Naive B cell (primary cell): ENCODE measurements at regions not wholly inside any gene's neighbourhood (a gene's known extent, or its start where the extent isn't known, plus 50 kb on each side); places are given as distances from the start of the nearest gene placed in this dataset.
A peak's percentile ranks its signal among the peaks of the same experiment; 100 is the strongest.
"Not testable (repeated sequence)": the region's sequence is repeated elsewhere in the genome, so short reads cannot be mapped to it uniquely, and the experiment has no call there.

Experiments
- ATAC-seq, 2 donors: fragments of 150-1000 bp; cut with Tn5 transposase; 2 replicates each; pipeline ENCODE4 v1.10.0; 2021; ENCODE audit warnings: low read depth in 2 of 2, mild to moderate bottlenecking in 2 of 2, moderate library complexity in 2 of 2
- DNase-seq: peaks from one replicate; pipeline ENCODE4 v3.0.0; 2022
- H3K27ac Mint-ChIP-seq, 6 donors: one replicate each; pipeline ENCODE4 v1.8.0; 2020 to 2022; ENCODE audit warnings: mild to moderate bottlenecking in 6 of 6, mixed read lengths in 6 of 6, moderate library complexity in 5 of 6, inconsistent platforms in 2 of 6
- H3K27me3 Mint-ChIP-seq, 3 donors: one replicate each; pipeline ENCODE4 v1.8.0; 2021 to 2022; ENCODE audit warnings: mixed read lengths in 3 of 3, mild to moderate bottlenecking in 1 of 3
- H3K36me3 Mint-ChIP-seq, 2 donors: one replicate each; pipeline ENCODE4 v1.8.0; 2020 to 2022; ENCODE audit warnings: mixed read lengths in 2 of 2, inconsistent platforms in 1 of 2, mild to moderate bottlenecking in 1 of 2
- H3K4me1 Mint-ChIP-seq, 3 donors: one replicate each; pipeline ENCODE4 v1.8.0; 2020 to 2022; ENCODE audit warnings: mixed read lengths in 3 of 3, inconsistent platforms in 1 of 3, mild to moderate bottlenecking in 1 of 3, moderate library complexity in 1 of 3
- H3K4me3 Mint-ChIP-seq, 8 donors: one replicate each; pipeline ENCODE4 v1.8.0; 2020 to 2022; ENCODE audit warnings: mild to moderate bottlenecking in 8 of 8, mixed read lengths in 8 of 8, moderate library complexity in 8 of 8, inconsistent platforms in 2 of 8
- H3K9me3 Mint-ChIP-seq, 7 donors: one replicate each; pipeline ENCODE4 v1.8.0; 2020 to 2022; ENCODE audit warnings: mixed read lengths in 7 of 7, mild to moderate bottlenecking in 5 of 7, inconsistent platforms in 2 of 7, moderate library complexity in 1 of 7

- DNase-seq = no peak
- Mint-ChIP-seq H3K4me1 (no peaks in the 10 kb centered on the region), H3K27me3 (no peaks in the 10 kb centered on the region), H3K4me3 (no peak overlapping the region), H3K27ac (no peak overlapping the region), H3K36me3 (no peaks in the 10 kb centered on the region), H3K9me3 (peaks cover 0 to 4% (median 2%) of the 10 kb centered on the region in 7 donors)
- ATAC-seq = no peak
These were observed 140.4 kb downstream of the TUSC1 start for GRCh38 chr9:25537808-25538207.

- Mint-ChIP-seq H3K27me3 (no peaks in the 10 kb centered on the region), H3K4me3 (no peak overlapping the region), H3K9me3 (peaks cover 0 to 9% (median 2%) of the 10 kb centered on the region in 7 donors), H3K4me1 (no peaks in the 10 kb centered on the region), H3K27ac (no peak overlapping the region), H3K36me3 (no peaks in the 10 kb centered on the region)
- no peak for ATAC-seq
- DNase-seq = no peak
These were observed 159.0 kb downstream of the TUSC1 start for GRCh38 chr9:25519286-25519685.

GRCh38 chr9:25517701-25518100 is 160.5 kb downstream of the TUSC1 start:
- no peak overlapping the region for H3K27ac Mint-ChIP-seq
- DNase-seq = no peak
- no peak overlapping the region for H3K4me3 Mint-ChIP-seq
- H3K9me3 Mint-ChIP-seq = peaks cover 0 to 13% (median 4%) of the 10 kb centered on the region in 7 donors
- H3K36me3 Mint-ChIP-seq = no peaks in the 10 kb centered on the region
- no peaks in the 10 kb centered on the region for H3K27me3 Mint-ChIP-seq
- ATAC-seq = no peak
- H3K4me1 Mint-ChIP-seq = no peaks in the 10 kb centered on the region

GRCh38 chr9:25513509-25514033 is 164.7 kb downstream of the TUSC1 start:
- Mint-ChIP-seq H3K27ac (no peak overlapping the region), H3K4me1 (no peaks in the 10 kb centered on the region), H3K36me3 (no peaks in the 10 kb centered on the region), H3K27me3 (no peaks in the 10 kb centered on the region), H3K9me3 (peaks cover 0 to 13% (median 4%) of the 10 kb centered on the region in 7 donors), H3K4me3 (no peak overlapping the region)
- DNase-seq (no peak), ATAC-seq (no peak)

GRCh38 chr9:25505644-25506043 is 172.6 kb downstream of the TUSC1 start:
- no peak for DNase-seq
- Mint-ChIP-seq H3K4me1 (no peaks in the 10 kb centered on the region), H3K36me3 (no peaks in the 10 kb centered on the region), H3K27me3 (no peaks in the 10 kb centered on the region), H3K27ac (no peak overlapping the region), H3K4me3 (no peak overlapping the region), H3K9me3 (peaks cover 13 to 43% (median 21%) of the 10 kb centered on the region in 7 donors)
- no peak for ATAC-seq

- Mint-ChIP-seq H3K4me1 (no peaks in the 10 kb centered on the region), H3K36me3 (no peaks in the 10 kb centered on the region), H3K27me3 (no peaks in the 10 kb centered on the region), H3K9me3 (peaks cover 0 to 4% (median 4%) of the 10 kb centered on the region in 7 donors), H3K27ac (no peak overlapping the region), H3K4me3 (no peak overlapping the region)
- DNase-seq (no peak), ATAC-seq (no peak)
These were observed 196.9 kb downstream of the TUSC1 start for GRCh38 chr9:25481372-25481771.

GRCh38 chr9:25480696-25481095 is 197.5 kb downstream of the TUSC1 start:
- ATAC-seq = no peak
- DNase-seq = no peak
- no peaks in the 10 kb centered on the region for H3K27me3 Mint-ChIP-seq
- H3K4me3 Mint-ChIP-seq = no peak overlapping the region
- H3K27ac Mint-ChIP-seq = no peak overlapping the region
- H3K36me3 Mint-ChIP-seq = no peaks in the 10 kb centered on the region
- peaks cover 0 to 5% (median 0%) of the 10 kb centered on the region in 7 donors for H3K9me3 Mint-ChIP-seq
- H3K4me1 Mint-ChIP-seq = no peaks in the 10 kb centered on the region

- no peak for ATAC-seq
- H3K9me3 Mint-ChIP-seq = peaks cover 7 to 37% (median 17%) of the 10 kb centered on the region in 7 donors
- no peaks in the 10 kb centered on the region for H3K27me3 Mint-ChIP-seq
- no peak overlapping the region for H3K27ac Mint-ChIP-seq
- no peak for DNase-seq
- H3K4me1 Mint-ChIP-seq = no peaks in the 10 kb centered on the region
- no peaks in the 10 kb centered on the region for H3K36me3 Mint-ChIP-seq
- no peak overlapping the region for H3K4me3 Mint-ChIP-seq
These were observed 205.6 kb downstream of the TUSC1 start for GRCh38 chr9:25472681-25473080.

- Mint-ChIP-seq H3K27ac (no peak overlapping the region), H3K4me1 (no peaks in the 10 kb centered on the region), H3K4me3 (no peak overlapping the region), H3K36me3 (no peaks in the 10 kb centered on the region), H3K9me3 (peaks cover 9 to 37% (median 17%) of the 10 kb centered on the region in 7 donors), H3K27me3 (no peaks in the 10 kb centered on the region)
- DNase-seq (no peak), ATAC-seq (no peak)
These were observed 206.1 kb downstream of the TUSC1 start for GRCh38 chr9:25472085-25472607.

- no peak for DNase-seq
- Mint-ChIP-seq H3K27me3 (no peaks in the 10 kb centered on the region), H3K4me1 (no peaks in the 10 kb centered on the region), H3K4me3 (no peak overlapping the region), H3K36me3 (no peaks in the 10 kb centered on the region), H3K9me3 (peaks cover 0 to 7% (median 2%) of the 10 kb centered on the region in 7 donors), H3K27ac (no peak overlapping the region)
- ATAC-seq = no peak
These were observed 216.8 kb downstream of the TUSC1 start for GRCh38 chr9:25461416-25461815.

- ATAC-seq (no peak), DNase-seq (no peak)
- no peak overlapping the region for H3K27ac Mint-ChIP-seq
- H3K4me1 Mint-ChIP-seq = no peaks in the 10 kb centered on the region
- no peaks in the 10 kb centered on the region for H3K36me3 Mint-ChIP-seq
- no peak overlapping the region for H3K4me3 Mint-ChIP-seq
- H3K27me3 Mint-ChIP-seq = no peaks in the 10 kb centered on the region
- peaks cover 0 to 11% (median 3%) of the 10 kb centered on the region in 7 donors for H3K9me3 Mint-ChIP-seq
These were observed 224.4 kb downstream of the TUSC1 start for GRCh38 chr9:25453875-25454274.

- Mint-ChIP-seq H3K36me3 (no peaks in the 10 kb centered on the region), H3K27ac (no peak overlapping the region), H3K27me3 (no peaks in the 10 kb centered on the region), H3K9me3 (peaks cover 0 to 6% (median 0%) of the 10 kb centered on the region in 7 donors), H3K4me3 (no peak overlapping the region), H3K4me1 (no peaks in the 10 kb centered on the region)
- no peak for ATAC-seq
- no peak for DNase-seq
These were observed 228.7 kb downstream of the TUSC1 start for GRCh38 chr9:25449503-25449902.

GRCh38 chr9:25445721-25446120 is 232.5 kb downstream of the TUSC1 start:
- not testable (repeated sequence) for H3K4me1 Mint-ChIP-seq, H3K27ac Mint-ChIP-seq, ATAC-seq

GRCh38 chr9:25442526-25442925 is 235.7 kb downstream of the TUSC1 start:
- H3K27me3 Mint-ChIP-seq = no peaks in the 10 kb centered on the region
- DNase-seq = no peak
- no peak overlapping the region for H3K27ac Mint-ChIP-seq
- ATAC-seq = no peak
- H3K4me3 Mint-ChIP-seq = no peak overlapping the region
- no peaks in the 10 kb centered on the region for H3K36me3 Mint-ChIP-seq
- H3K4me1 Mint-ChIP-seq = no peaks in the 10 kb centered on the region
- H3K9me3 Mint-ChIP-seq = peaks cover 0 to 14% (median 1%) of the 10 kb centered on the region in 7 donors

More at GRCh38 chr9:25445721-25446120, 232.5 kb downstream of the TUSC1 start:
- H3K36me3 Mint-ChIP-seq, H3K27me3 Mint-ChIP-seq, H3K4me3 Mint-ChIP-seq, DNase-seq: not testable (repeated sequence)
- peaks cover 0 to 10% (median 0%) of the 10 kb centered on the region in 7 donors for H3K9me3 Mint-ChIP-seq

GRCh38 chr9:25427898-25428297 is 250.3 kb downstream of the TUSC1 start:
- H3K4me3 Mint-ChIP-seq = no peak overlapping the region
- ATAC-seq = no peak
- H3K9me3 Mint-ChIP-seq = peaks cover 2 to 11% (median 5%) of the 10 kb centered on the region in 7 donors
- no peak for DNase-seq
- peak overlapping the region in 1 of 6 donors; percentile 5 for H3K27ac Mint-ChIP-seq
- no peaks in the 10 kb centered on the region for H3K27me3 Mint-ChIP-seq
- H3K36me3 Mint-ChIP-seq = no peaks in the 10 kb centered on the region
- no peaks in the 10 kb centered on the region for H3K4me1 Mint-ChIP-seq
